Spleen (tissue), 11 donors: ENCODE measurements at regions not wholly inside any gene's neighbourhood (a gene's known extent, or its start where the extent isn't known, plus 50 kb on each side); places are given as distances from the start of the nearest gene placed in this dataset.
A peak's percentile ranks its signal among the peaks of the same experiment; 100 is the strongest.

Experiments used
- DNase-seq: peaks from one replicate; pipeline ENCODE4 v3.0.0-alpha.2; 2020
- H3K27ac ChIP-seq, 8 donors: fragments of 200-600 bp; sonication (generic) in 7 of 8; 1 replicate in 4 of 8; 2 replicates in 4 of 8; pipeline versions ENCODE4 v1.5.0 to v1.8.0; 2016 to 2021; ENCODE audit warnings: inconsistent platforms in 4 of 8, mild to moderate bottlenecking in 4 of 8, moderate library complexity in 1 of 8
- H3K27me3 ChIP-seq, 7 donors: fragments of 200-600 bp; sonication (generic) in 6 of 7; replicated peaks in 1 of 7; 1 replicate in 4 of 7; 2 replicates in 3 of 7; pipeline versions ENCODE4 v1.5.0 to v1.8.0; 2016 to 2021; ENCODE audit warnings: inconsistent platforms in 3 of 7, mild to moderate bottlenecking in 1 of 7
- H3K36me3 ChIP-seq, 6 donors: fragments of 200-600 bp; sonication (generic) in 5 of 6; 1 replicate in 4 of 6; 2 replicates in 2 of 6; pipeline versions ENCODE4 v1.5.0 to v1.8.0; 2016 to 2021; ENCODE audit warnings: inconsistent platforms in 2 of 6
- H3K4me1 ChIP-seq, 6 donors: fragments of 200-600 bp; sonication (generic) in 5 of 6; 1 replicate in 3 of 6; 2 replicates in 3 of 6; pipeline versions ENCODE4 v1.5.0 to v1.8.0; 2016 to 2021; ENCODE audit warnings: inconsistent platforms in 3 of 6
- H3K4me3 ChIP-seq, 8 donors: fragments of 200-600 bp; sonication (generic) in 7 of 8; 1 replicate in 4 of 8; 2 replicates in 4 of 8; pipeline versions ENCODE4 v1.5.0 to v1.8.0; 2016 to 2021; ENCODE audit warnings: inconsistent platforms in 4 of 8, mild to moderate bottlenecking in 4 of 8, moderate library complexity in 2 of 8
- H3K9me3 ChIP-seq, 8 donors: fragments of 200-600 bp; sonication (generic) in 7 of 8; 1 replicate in 4 of 8; 2 replicates in 4 of 8; pipeline versions ENCODE4 v1.5.0 to v1.8.0; 2016 to 2021; ENCODE audit warnings: inconsistent platforms in 4 of 8
- POLR2A ChIP-seq, 3 donors: fragments of 450-650 bp; IDR thresholded peaks; one replicate each; pipeline ENCODE4 v1.5.1; 2017; ENCODE audit warnings: antibody characterized with exemption in 3 of 3, mild to moderate bottlenecking in 1 of 3
- POLR2AphosphoS5 ChIP-seq, 3 donors: sonication (generic); formaldehyde crosslinking; IDR thresholded peaks; one replicate each; pipeline ENCODE4 v1.5.1; 2017; ENCODE audit warnings: antibody characterized with exemption in 3 of 3
- WGBS, 5 donors: extraction: QIAGEN DNeasy Blood & Tissue Kit in 3 of 5; methylation state at CpG; one replicate each; pipeline versions ENCODE4 v1.1.5 to v1.1.7; 2013 to 2018; 5-methylcytosine and 5-hydroxymethylcytosine counted together
- intact Hi-C: fragments of 100-400 bp; cut with DNase I; formaldehyde crosslinking; loops from one replicate; pipeline ENCODE4 v1.15.0; 2023; ENCODE audit warnings: low total_unique reads
- TF ChIP-seq, protein P1 (sequence below), 11 experiments: fragments of 200-600 bp in 7 of 11; fragments of 450-650 bp in 4 of 11; sonication (generic) in 4 of 11; IDR thresholded peaks in 8 of 11; conservative IDR thresholded peaks in 3 of 11; 1 replicate in 7 of 11; 2 replicates in 4 of 11; pipeline versions ENCODE4 v1.4.0 to v1.8.0; 2016 to 2021; ENCODE audit warnings: antibody characterized with exemption in 11 of 11, inconsistent platforms in 4 of 11, mild to moderate bottlenecking in 1 of 11
- donor health status: healthy with polysubstance abuse.
- donor health status: DM: no; HTN: no; CAD: no; lungs with moderate emphysema.
- donor health status: DM: no; HTN: no; CAD: no.
- donor health status: Bipolar disorder and iron deficiency.
- donor health status: healthy.
- donor health status: DM: no; HTN: no; CAD: no.
- donor health status: DM: yes; HTN: yes; CAD: no.

DNA sequence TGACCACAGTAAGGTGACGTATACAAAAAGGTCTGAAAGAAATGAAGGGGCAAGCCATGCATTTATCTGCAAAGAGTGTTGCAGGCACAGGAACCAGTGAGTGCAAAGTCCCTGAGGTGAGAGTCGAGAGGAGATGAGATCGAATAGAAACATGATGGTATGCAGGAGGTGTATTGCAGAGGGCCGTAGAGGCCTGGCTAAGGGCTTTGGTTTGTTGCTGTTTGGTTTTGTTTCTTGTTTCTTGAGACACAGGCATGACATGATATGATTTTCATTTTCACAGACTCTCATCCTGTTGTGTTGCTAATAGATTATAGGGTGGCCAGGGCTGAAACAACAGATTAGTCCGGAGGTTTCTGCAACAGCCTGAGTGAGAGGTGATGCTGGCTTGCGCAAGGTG is 80.4 kb downstream of the HSPH1 start:
- no peak for TF ChIP-seq POLR2AphosphoS5 (IDR thresholded peaks at IDR 0.05)
- TF ChIP-seq, protein P1, sequence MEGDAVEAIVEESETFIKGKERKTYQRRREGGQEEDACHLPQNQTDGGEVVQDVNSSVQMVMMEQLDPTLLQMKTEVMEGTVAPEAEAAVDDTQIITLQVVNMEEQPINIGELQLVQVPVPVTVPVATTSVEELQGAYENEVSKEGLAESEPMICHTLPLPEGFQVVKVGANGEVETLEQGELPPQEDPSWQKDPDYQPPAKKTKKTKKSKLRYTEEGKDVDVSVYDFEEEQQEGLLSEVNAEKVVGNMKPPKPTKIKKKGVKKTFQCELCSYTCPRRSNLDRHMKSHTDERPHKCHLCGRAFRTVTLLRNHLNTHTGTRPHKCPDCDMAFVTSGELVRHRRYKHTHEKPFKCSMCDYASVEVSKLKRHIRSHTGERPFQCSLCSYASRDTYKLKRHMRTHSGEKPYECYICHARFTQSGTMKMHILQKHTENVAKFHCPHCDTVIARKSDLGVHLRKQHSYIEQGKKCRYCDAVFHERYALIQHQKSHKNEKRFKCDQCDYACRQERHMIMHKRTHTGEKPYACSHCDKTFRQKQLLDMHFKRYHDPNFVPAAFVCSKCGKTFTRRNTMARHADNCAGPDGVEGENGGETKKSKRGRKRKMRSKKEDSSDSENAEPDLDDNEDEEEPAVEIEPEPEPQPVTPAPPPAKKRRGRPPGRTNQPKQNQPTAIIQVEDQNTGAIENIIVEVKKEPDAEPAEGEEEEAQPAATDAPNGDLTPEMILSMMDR (IDR thresholded peaks at IDR 0.05 in 8 of 11, conservative IDR thresholded peaks at IDR 0.05 in 3 of 11), result no peak
- no peak for TF ChIP-seq POLR2A (IDR thresholded peaks at IDR 0.05)

DNA sequence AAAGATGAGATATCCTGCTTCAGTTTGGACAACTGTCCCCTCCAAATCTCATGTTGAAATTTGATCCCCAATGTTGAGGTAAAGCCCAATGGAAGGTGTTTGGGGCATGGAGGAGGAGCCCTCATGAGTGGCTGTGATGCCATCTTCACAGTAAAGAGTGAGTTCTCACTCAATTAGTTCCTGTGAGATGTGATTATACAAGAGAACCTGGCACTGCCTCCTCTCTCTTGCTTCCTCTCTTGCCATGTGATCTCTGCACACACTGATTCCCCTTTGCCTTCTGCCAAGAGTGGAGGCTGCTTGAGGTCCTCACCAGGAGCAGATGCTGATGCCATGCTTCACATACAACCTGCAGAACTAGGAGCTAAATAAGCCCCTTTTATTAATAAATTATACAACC is 86.9 kb downstream of the HSPH1 start:
- H3K27ac ChIP-seq, result peak overlapping the region in 2 of 8 donors; percentile 34 to 43
- no peak for DNase-seq
- intact Hi-C loops, result no loop called here
- peaks cover 0 to 3% (median 0%) of the 10 kb centered on the region in 6 donors for H3K4me1 ChIP-seq
- TF ChIP-seq POLR2A (IDR thresholded peaks at IDR 0.05), result no peak
- TF ChIP-seq POLR2AphosphoS5 (IDR thresholded peaks at IDR 0.05), result no peak
- H3K27me3 ChIP-seq, result peaks cover 0 to 8% (median 0%) of the 10 kb centered on the region in 7 donors
- H3K4me3 ChIP-seq, result no peak overlapping the region
- no peaks in the 10 kb centered on the region for H3K9me3 ChIP-seq
- H3K36me3 ChIP-seq, result no peaks in the 10 kb centered on the region

More for the DNA sequence above, 80.4 kb downstream of the HSPH1 start:
- Histone ChIP-seq H3K4me3 (no peak overlapping the region), H3K9me3 (no peaks in the 10 kb centered on the region), H3K27ac (no peak overlapping the region), H3K36me3 (no peaks in the 10 kb centered on the region), H3K4me1 (no peaks in the 10 kb centered on the region), H3K27me3 (peaks cover 0 to 29% (median 0%) of the 10 kb centered on the region in 7 donors)
- 73 to 92% (median 88%) methylated on average over 6 of the region's 6 CpGs for WGBS, 5 donors
- intact Hi-C loops, result no loop called here
- no peak for DNase-seq

DNA sequence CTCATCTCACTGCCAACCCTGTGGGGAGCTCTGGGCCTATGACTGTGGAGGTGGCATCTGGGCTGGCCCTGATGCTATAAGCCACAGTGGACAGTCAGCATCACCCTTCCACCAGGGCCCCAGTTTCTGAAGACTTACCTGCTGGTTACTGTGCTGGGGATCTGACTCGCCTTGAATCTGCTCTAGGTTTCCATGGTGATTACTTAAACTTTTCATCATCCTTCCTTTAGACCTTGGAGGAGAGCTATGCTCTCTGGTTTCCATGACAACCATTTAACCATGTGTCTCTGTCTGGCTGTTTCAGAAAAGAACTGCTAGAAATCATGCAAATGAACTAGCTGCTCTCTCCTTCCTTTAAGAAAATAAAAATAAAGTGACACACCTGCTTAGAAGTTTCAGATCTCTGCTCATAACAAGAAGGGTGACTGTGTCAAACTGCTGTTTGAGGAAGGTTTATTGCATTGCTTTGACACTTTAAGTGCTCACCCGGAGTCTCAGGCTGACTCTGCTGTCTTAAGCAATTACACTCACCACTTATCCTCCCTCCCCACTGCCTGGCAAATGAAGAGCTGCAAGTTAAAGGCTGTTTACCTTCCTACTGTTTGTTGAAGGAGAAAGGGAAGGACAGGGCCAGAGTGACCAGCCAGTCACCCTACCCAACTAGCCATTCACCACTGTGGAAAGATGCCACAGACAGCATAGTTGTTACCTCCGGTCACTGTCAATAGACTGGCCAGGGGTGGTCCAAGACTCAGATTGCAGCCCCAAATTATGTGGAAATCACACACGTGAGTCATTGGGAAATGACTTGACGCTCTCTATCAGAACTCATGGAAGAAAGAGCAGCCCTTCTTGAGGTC is 87.6 kb downstream of the HSPH1 start:
- TF ChIP-seq POLR2A (IDR thresholded peaks at IDR 0.05) (no peak), POLR2AphosphoS5 (IDR thresholded peaks at IDR 0.05) (no peak)
- TF ChIP-seq, protein P1 (IDR thresholded peaks at IDR 0.05 in 8 of 11, conservative IDR thresholded peaks at IDR 0.05 in 3 of 11), result no peak
- WGBS, 5 donors, result 51 to 69% (median 57%) methylated on average over 5 of the region's 5 CpGs
- Histone ChIP-seq H3K36me3 (no peaks in the 10 kb centered on the region), H3K9me3 (no peaks in the 10 kb centered on the region), H3K4me1 (peaks cover 0 to 3% (median 0%) of the 10 kb centered on the region in 6 donors), H3K27me3 (peaks cover 0 to 8% (median 0%) of the 10 kb centered on the region in 7 donors), H3K4me3 (no peak overlapping the region), H3K27ac (peak overlapping the region in 2 of 8 donors; percentile 34 to 43)
- intact Hi-C loops, result no loop called here
- no peak for DNase-seq

DNA sequence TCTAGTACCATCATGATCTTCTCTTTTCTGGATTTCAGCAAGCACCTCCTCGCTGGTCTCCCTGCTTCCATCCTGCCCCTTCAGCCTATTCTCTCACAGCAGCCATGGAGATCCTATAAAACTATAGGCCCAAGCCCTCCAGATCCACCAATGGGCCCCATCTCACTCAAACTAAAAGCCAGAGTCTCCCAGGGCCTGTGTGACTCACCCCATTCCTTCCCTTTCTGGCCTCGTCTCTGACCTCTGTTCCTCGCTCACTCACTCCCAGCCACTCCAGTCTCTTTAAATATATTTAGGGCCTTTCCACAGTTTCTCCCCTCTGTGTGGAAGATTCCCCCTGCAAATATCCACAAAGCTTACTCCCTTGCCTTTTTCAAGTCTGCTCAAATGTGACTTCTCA is 89.7 kb downstream of the HSPH1 start:
- TF ChIP-seq POLR2A (IDR thresholded peaks at IDR 0.05), result no peak
- TF ChIP-seq, protein P1 (IDR thresholded peaks at IDR 0.05 in 8 of 11, conservative IDR thresholded peaks at IDR 0.05 in 3 of 11), result no peak
- no peak for TF ChIP-seq POLR2AphosphoS5 (IDR thresholded peaks at IDR 0.05)
- Histone ChIP-seq H3K27me3 (peaks cover 0 to 11% (median 0%) of the 10 kb centered on the region in 7 donors), H3K27ac (no peak overlapping the region), H3K9me3 (no peaks in the 10 kb centered on the region), H3K4me3 (no peak overlapping the region), H3K4me1 (peaks cover 0 to 3% (median 0%) of the 10 kb centered on the region in 6 donors), H3K36me3 (no peaks in the 10 kb centered on the region)
- 89 to 94% (median 92%) methylated on average over 3 of the region's 3 CpGs for WGBS, 5 donors
- DNase-seq, result no peak
- intact Hi-C loops, result no loop called here
